Parathyroid adenoma (tissue), 2 donors: ENCODE measurements at regions not wholly inside any gene's neighbourhood (a gene's known extent, or its start where the extent isn't known, plus 50 kb on each side); places are given as distances from the start of the nearest gene placed in this dataset.

Experiments used
- H2AFZ ChIP-seq: fragments of 300-600 bp; sonication (generic); one replicate; pipeline ENCODE4 v1.7.0; 2017; ENCODE audit warnings: antibody characterized with exemption, mild to moderate bottlenecking
- H3K27ac ChIP-seq: fragments of 300-600 bp; sonication (generic); one replicate; pipeline ENCODE4 v1.7.0; 2017
- H3K27me3 ChIP-seq: fragments of 300-600 bp; sonication (generic); one replicate; pipeline ENCODE4 v1.7.0; 2017; ENCODE audit warnings: low read length; ENCODE audit not compliant: control insufficient read depth, insufficient read depth
- H3K36me3 ChIP-seq: fragments of 300-600 bp; sonication (generic); one replicate; pipeline ENCODE4 v1.7.0; 2017; ENCODE audit warnings: low read length; ENCODE audit not compliant: control insufficient read depth, insufficient read depth
- H3K4me1 ChIP-seq: fragments of 300-600 bp; sonication (generic); one replicate; pipeline ENCODE4 v1.7.0; 2017; ENCODE audit warnings: control low read depth
- H3K4me2 ChIP-seq: fragments of 300-600 bp; sonication (generic); one replicate; pipeline ENCODE4 v1.7.0; 2017; ENCODE audit warnings: low read length
- H3K4me3 ChIP-seq: fragments of 300-600 bp; sonication (generic); one replicate; pipeline ENCODE4 v1.7.0; 2017; ENCODE audit warnings: low read depth, low read length
- H3K79me2 ChIP-seq: fragments of 300-600 bp; sonication (generic); one replicate; pipeline ENCODE4 v1.7.0; 2017; ENCODE audit warnings: control low read depth
- H3K9ac ChIP-seq: fragments of 300-600 bp; sonication (generic); one replicate; pipeline ENCODE4 v1.7.0; 2017; ENCODE audit warnings: mild to moderate bottlenecking
- H3K9me3 ChIP-seq: fragments of 300-600 bp; sonication (generic); one replicate; pipeline ENCODE4 v1.7.0; 2017; ENCODE audit warnings: low read length; ENCODE audit not compliant: control insufficient read depth
- CTCF ChIP-seq: fragments of 300-600 bp; sonication (generic); IDR thresholded peaks from one replicate; pipeline ENCODE4 v1.7.0; 2017; ENCODE audit warnings: antibody characterized with exemption, mild to moderate bottlenecking
- donor health status: primary hyperparathyroidism.

- no peak overlapping the region for H2AFZ ChIP-seq
- no peak overlapping the region for H3K9ac ChIP-seq
- H3K9me3 ChIP-seq = no peaks in the 10 kb centered on the region
- no peak overlapping the region for H3K4me2 ChIP-seq
- H3K27me3 ChIP-seq = no peaks in the 10 kb centered on the region
- H3K4me1 ChIP-seq = no peaks in the 10 kb centered on the region
- TF ChIP-seq CTCF = no peak
- no peak overlapping the region for H3K4me3 ChIP-seq
- no peak overlapping the region for H3K27ac ChIP-seq
- no peaks in the 10 kb centered on the region for H3K36me3 ChIP-seq
- no peaks in the 10 kb centered on the region for H3K79me2 ChIP-seq
Measured at GRCh38 chr6:16909658-16910360, 148.5 kb upstream of the ATXN1 start.

GRCh38 chr6:16907991-16908390 lies 146.7 kb upstream of the ATXN1 start:
- Histone ChIP-seq H3K36me3 (no peaks in the 10 kb centered on the region), H3K27ac (no peak overlapping the region), H3K79me2 (no peaks in the 10 kb centered on the region), H2AFZ (no peak overlapping the region), H3K9ac (no peak overlapping the region), H3K4me2 (no peak overlapping the region), H3K9me3 (no peaks in the 10 kb centered on the region), H3K27me3 (no peaks in the 10 kb centered on the region), H3K4me3 (no peak overlapping the region), H3K4me1 (no peaks in the 10 kb centered on the region)
- no peak for TF ChIP-seq CTCF

GRCh38 chr6:16904957-16905356 lies 143.7 kb upstream of the ATXN1 start:
- H3K9ac ChIP-seq = no peak overlapping the region
- no peak overlapping the region for H3K4me2 ChIP-seq
- TF ChIP-seq CTCF = no peak
- H3K79me2 ChIP-seq = no peaks in the 10 kb centered on the region
- H2AFZ ChIP-seq = no peak overlapping the region
- H3K4me3 ChIP-seq = no peak overlapping the region
- no peaks in the 10 kb centered on the region for H3K36me3 ChIP-seq
- H3K4me1 ChIP-seq = no peaks in the 10 kb centered on the region
- H3K9me3 ChIP-seq = no peaks in the 10 kb centered on the region
- H3K27me3 ChIP-seq = no peaks in the 10 kb centered on the region
- H3K27ac ChIP-seq = no peak overlapping the region

- Histone ChIP-seq H3K79me2 (no peaks in the 10 kb centered on the region), H3K9ac (no peak overlapping the region), H3K27me3 (no peaks in the 10 kb centered on the region), H3K4me2 (no peak overlapping the region), H3K4me3 (no peak overlapping the region), H3K9me3 (no peaks in the 10 kb centered on the region), H3K4me1 (no peaks in the 10 kb centered on the region), H3K36me3 (no peaks in the 10 kb centered on the region), H2AFZ (no peak overlapping the region), H3K27ac (no peak overlapping the region)
- no peak for TF ChIP-seq CTCF
Measured at GRCh38 chr6:16903470-16903869, 142.2 kb upstream of the ATXN1 start.

GRCh38 chr6:16902502-16902901 lies 141.2 kb upstream of the ATXN1 start:
- H2AFZ ChIP-seq = no peak overlapping the region
- H3K4me3 ChIP-seq = no peak overlapping the region
- H3K9me3 ChIP-seq = no peaks in the 10 kb centered on the region
- H3K27me3 ChIP-seq = no peaks in the 10 kb centered on the region
- no peaks in the 10 kb centered on the region for H3K4me1 ChIP-seq
- H3K36me3 ChIP-seq = no peaks in the 10 kb centered on the region
- no peak overlapping the region for H3K9ac ChIP-seq
- no peak overlapping the region for H3K27ac ChIP-seq
- no peaks in the 10 kb centered on the region for H3K79me2 ChIP-seq
- no peak for TF ChIP-seq CTCF
- H3K4me2 ChIP-seq = no peak overlapping the region
